DOHH2 (cell line): ENCODE measurements at regions not wholly inside any gene's neighbourhood (a gene's known extent, or its start where the extent isn't known, plus 50 kb on each side); places are given as distances from the start of the nearest gene placed in this dataset.

ENCODE experiments used
- H3F3A ChIP-seq: fragments of 200-600 bp; sonication (generic), shearing (Covaris generic); 2 replicates; pipeline ENCODE4 v1.6.0; 2016; ENCODE audit warnings: antibody characterized with exemption, mild to moderate bottlenecking; ENCODE audit not compliant: control insufficient read depth, insufficient read depth
- H3K27ac ChIP-seq: fragments of 200-600 bp; sonication (generic); 2 replicates; pipeline ENCODE4 v1.5.1; 2014; ENCODE audit warnings: low read depth, mild to moderate bottlenecking, low read length, moderate library complexity
- H3K27me3 ChIP-seq: fragments of 200-600 bp; sonication (generic); 2 replicates; pipeline ENCODE4 v1.6.1; 2014; ENCODE audit warnings: mild to moderate bottlenecking, low read length, mixed read lengths; ENCODE audit not compliant: control insufficient read depth
- H3K36me3 ChIP-seq: fragments of 200-600 bp; sonication (generic); 2 replicates; pipeline ENCODE4 v1.6.1; 2014; ENCODE audit warnings: mild to moderate bottlenecking, low read length, moderate library complexity, mixed read lengths; ENCODE audit not compliant: control insufficient read depth
- H3K4me1 ChIP-seq: fragments of 200-600 bp; sonication (generic); 2 replicates; pipeline ENCODE4 v1.6.1; 2014; ENCODE audit warnings: mild to moderate bottlenecking, low read length, mixed read lengths; ENCODE audit not compliant: control insufficient read depth
- H3K4me2 ChIP-seq: fragments of 200-600 bp; sonication (generic); 2 replicates; pipeline ENCODE4 v1.6.0; 2014; ENCODE audit warnings: mild to moderate bottlenecking, low read length, moderate library complexity
- H3K4me3 ChIP-seq: fragments of 200-600 bp; sonication (generic); 2 replicates; pipeline ENCODE4 v1.5.1; 2014; ENCODE audit warnings: mild to moderate bottlenecking, low read length, mixed read lengths
- H3K79me2 ChIP-seq: fragments of 200-600 bp; sonication (generic); 2 replicates; pipeline ENCODE4 v1.6.1; 2014; ENCODE audit warnings: mild to moderate bottlenecking, low read length, mixed read lengths; ENCODE audit not compliant: control insufficient read depth
- H3K9me2 ChIP-seq: fragments of 200-600 bp; sonication (generic); replicated peaks from 2 replicates; pipeline ENCODE4 v1.6.1; 2014; ENCODE audit warnings: mild to moderate bottlenecking, low read length, mixed read lengths; ENCODE audit not compliant: control insufficient read depth
- H3K9me3 ChIP-seq: fragments of 200-600 bp; sonication (generic); 2 replicates; pipeline ENCODE4 v1.6.1; 2014; ENCODE audit warnings: antibody characterized with exemption, low read length, mixed read lengths; ENCODE audit not compliant: control insufficient read depth, insufficient read depth
- H4K20me1 ChIP-seq: fragments of 200-600 bp; sonication (generic); 2 replicates; pipeline ENCODE4 v1.6.0; 2014; ENCODE audit warnings: low read depth, mild to moderate bottlenecking, antibody characterized with exemption, low read length, moderate library complexity; ENCODE audit not compliant: control insufficient read depth, insufficient read depth
- CTCF ChIP-seq: fragments of 200-600 bp; sonication (generic); IDR thresholded peaks from one replicate; pipeline ENCODE4 v1.5.1; 2014; ENCODE audit warnings: antibody characterized with exemption, mild to moderate bottlenecking, low read depth, low read length; ENCODE audit not compliant: poor library complexity, severe bottlenecking
- EZH2phosphoT487 ChIP-seq: fragments of 200-600 bp; sonication (generic); IDR thresholded peaks from 2 replicates; pipeline ENCODE4 v1.6.1; 2017; ENCODE audit warnings: borderline replicate concordance, mild to moderate bottlenecking, antibody characterized with exemption, low read length, moderate library complexity, mixed read lengths

- Histone ChIP-seq H3K4me1 (no peaks in the 10 kb centered on the region), H3K27ac (no peak overlapping the region), H3K4me2 (no peak overlapping the region), H3F3A (no peaks in the 10 kb centered on the region), H3K36me3 (no peaks in the 10 kb centered on the region), H3K79me2 (no peaks in the 10 kb centered on the region), H3K9me2 (no peaks in the 10 kb centered on the region), H3K27me3 (no peaks in the 10 kb centered on the region), H4K20me1 (no peaks in the 10 kb centered on the region), H3K4me3 (no peak overlapping the region), H3K9me3 (no peaks in the 10 kb centered on the region)
- TF ChIP-seq CTCF (no peak), EZH2phosphoT487 (no peak)
These were observed 632.4 kb upstream of the CAMK1G start for GRCh38 chr1:208951026-208951525.

GRCh38 chr1:208951908-208952307 is 631.6 kb upstream of the CAMK1G start:
- H3K79me2 ChIP-seq = no peaks in the 10 kb centered on the region
- H3K27me3 ChIP-seq = no peaks in the 10 kb centered on the region
- no peak overlapping the region for H3K27ac ChIP-seq
- H3K4me3 ChIP-seq = no peak overlapping the region
- H3K9me2 ChIP-seq = no peaks in the 10 kb centered on the region
- H3K36me3 ChIP-seq = no peaks in the 10 kb centered on the region
- no peaks in the 10 kb centered on the region for H3K9me3 ChIP-seq
- no peak for TF ChIP-seq EZH2phosphoT487
- no peak for TF ChIP-seq CTCF
- no peaks in the 10 kb centered on the region for H4K20me1 ChIP-seq
- no peaks in the 10 kb centered on the region for H3K4me1 ChIP-seq
- no peaks in the 10 kb centered on the region for H3F3A ChIP-seq
- H3K4me2 ChIP-seq = no peak overlapping the region

- no peaks in the 10 kb centered on the region for H4K20me1 ChIP-seq
- H3K9me2 ChIP-seq = no peaks in the 10 kb centered on the region
- TF ChIP-seq CTCF (no peak), EZH2phosphoT487 (no peak)
- H3K4me3 ChIP-seq = no peak overlapping the region
- no peak overlapping the region for H3K27ac ChIP-seq
- no peaks in the 10 kb centered on the region for H3F3A ChIP-seq
- no peaks in the 10 kb centered on the region for H3K9me3 ChIP-seq
- no peaks in the 10 kb centered on the region for H3K4me1 ChIP-seq
- no peaks in the 10 kb centered on the region for H3K36me3 ChIP-seq
- no peak overlapping the region for H3K4me2 ChIP-seq
- no peaks in the 10 kb centered on the region for H3K27me3 ChIP-seq
- no peaks in the 10 kb centered on the region for H3K79me2 ChIP-seq
These were observed 620.6 kb upstream of the CAMK1G start for GRCh38 chr1:208962867-208963266.
